Natural killer cell treated with Interleukin-12 subunit alpha and Interleukin-12 subunit beta and Interleukin-15 and Interleukin-18, amount 100 ng/mL, for 72 hours (primary cell): ENCODE measurements at regions not wholly inside any gene's neighbourhood (a gene's known extent, or its start where the extent isn't known, plus 50 kb on each side); places are given as distances from the start of the nearest gene placed in this dataset.

ENCODE experiments used
- ATAC-seq, 2 donors: fragments of 150-1000 bp; cut with Tn5 transposase in 1 of 2; sonication (Bioruptor Pico), chemical (Tn5 transposase) in 1 of 2; 2 replicates each; pipeline ENCODE4 v1.10.0; 2021
- DNase-seq: peaks from one replicate; pipeline ENCODE4 v3.0.0; 2022; ENCODE audit warnings: low spot score
- H3K27ac Mint-ChIP-seq, 2 donors: 1 replicate in 1 of 2; 2 replicates in 1 of 2; pipeline ENCODE4 v1.8.0; 2022; ENCODE audit warnings: mixed read lengths in 2 of 2, mild to moderate bottlenecking in 1 of 2, moderate library complexity in 1 of 2
- H3K27me3 Mint-ChIP-seq, 2 donors: 1 replicate in 1 of 2; 2 replicates in 1 of 2; pipeline ENCODE4 v1.8.0; 2022; ENCODE audit warnings: mixed read lengths in 2 of 2
- H3K36me3 Mint-ChIP-seq: one replicate; pipeline ENCODE4 v1.8.0; 2022; ENCODE audit warnings: mixed read lengths
- H3K4me1 Mint-ChIP-seq, 2 donors: 1 replicate in 1 of 2; 2 replicates in 1 of 2; pipeline ENCODE4 v1.8.0; 2022; ENCODE audit warnings: low read depth in 2 of 2, mixed read lengths in 2 of 2, mild to moderate bottlenecking in 1 of 2
- H3K4me3 Mint-ChIP-seq: one replicate; pipeline ENCODE4 v1.8.0; 2022; ENCODE audit warnings: mixed read lengths
- H3K9me3 Mint-ChIP-seq: 2 replicates; pipeline ENCODE4 v1.8.0; 2022; ENCODE audit warnings: mixed read lengths

GRCh38 chr1:232521660-232522059 lies 108.3 kb downstream of the SIPA1L2 start:
- DNase-seq = no peak
- peaks cover 23 to 27% of the 10 kb centered on the region in 2 donors for H3K27me3 Mint-ChIP-seq
- H3K4me1 Mint-ChIP-seq = peaks cover 7 to 9% of the 10 kb centered on the region in 2 donors
- ATAC-seq = no peak
- H3K36me3 Mint-ChIP-seq = no peaks in the 10 kb centered on the region
- H3K27ac Mint-ChIP-seq = no peak overlapping the region
- no peaks in the 10 kb centered on the region for H3K9me3 Mint-ChIP-seq
- no peak overlapping the region for H3K4me3 Mint-ChIP-seq

- DNase-seq (no peak), ATAC-seq (no peak)
- Mint-ChIP-seq H3K4me1 (peaks cover 7 to 9% of the 10 kb centered on the region in 2 donors), H3K27me3 (peaks cover 29 to 31% of the 10 kb centered on the region in 2 donors), H3K36me3 (no peaks in the 10 kb centered on the region), H3K4me3 (no peak overlapping the region), H3K9me3 (no peaks in the 10 kb centered on the region), H3K27ac (no peak overlapping the region)
Observed at GRCh38 chr1:232519186-232519585, 110.7 kb downstream of the SIPA1L2 start.

GRCh38 chr1:232518349-232518748 lies 111.6 kb downstream of the SIPA1L2 start:
- ATAC-seq = no peak
- DNase-seq = no peak
- Mint-ChIP-seq H3K27me3 (peaks cover 29 to 31% of the 10 kb centered on the region in 2 donors), H3K9me3 (no peaks in the 10 kb centered on the region), H3K4me3 (no peak overlapping the region), H3K36me3 (no peaks in the 10 kb centered on the region), H3K4me1 (peaks cover 7 to 9% of the 10 kb centered on the region in 2 donors), H3K27ac (no peak overlapping the region)

- H3K9me3 Mint-ChIP-seq = no peaks in the 10 kb centered on the region
- no peaks in the 10 kb centered on the region for H3K36me3 Mint-ChIP-seq
- peaks cover 32 to 33% of the 10 kb centered on the region in 2 donors for H3K27me3 Mint-ChIP-seq
- ATAC-seq = no peak
- no peak for DNase-seq
- H3K27ac Mint-ChIP-seq = no peak overlapping the region
- no peak overlapping the region for H3K4me3 Mint-ChIP-seq
- H3K4me1 Mint-ChIP-seq = peaks cover 6% of the 10 kb centered on the region in 2 donors
Observed at GRCh38 chr1:232517204-232517603, 112.7 kb downstream of the SIPA1L2 start.

- H3K9me3 Mint-ChIP-seq = no peaks in the 10 kb centered on the region
- no peaks in the 10 kb centered on the region for H3K36me3 Mint-ChIP-seq
- ATAC-seq (no peak), DNase-seq (no peak)
- H3K27me3 Mint-ChIP-seq = peaks cover 32 to 36% of the 10 kb centered on the region in 2 donors
- H3K4me1 Mint-ChIP-seq = no peaks in the 10 kb centered on the region
- no peak overlapping the region for H3K27ac Mint-ChIP-seq
- H3K4me3 Mint-ChIP-seq = no peak overlapping the region
Observed at GRCh38 chr1:232515706-232516105, 114.2 kb downstream of the SIPA1L2 start.

- ATAC-seq (no peak), DNase-seq (no peak)
- no peak overlapping the region for H3K4me3 Mint-ChIP-seq
- no peak overlapping the region for H3K27ac Mint-ChIP-seq
- no peaks in the 10 kb centered on the region for H3K9me3 Mint-ChIP-seq
- no peaks in the 10 kb centered on the region for H3K36me3 Mint-ChIP-seq
- peaks cover 35 to 41% of the 10 kb centered on the region in 2 donors for H3K27me3 Mint-ChIP-seq
- H3K4me1 Mint-ChIP-seq = no peaks in the 10 kb centered on the region
Observed at GRCh38 chr1:232512712-232513111, 117.2 kb downstream of the SIPA1L2 start.

- H3K27me3 Mint-ChIP-seq = peaks cover 27 to 40% of the 10 kb centered on the region in 2 donors
- H3K27ac Mint-ChIP-seq = no peak overlapping the region
- H3K9me3 Mint-ChIP-seq = no peaks in the 10 kb centered on the region
- H3K36me3 Mint-ChIP-seq = no peaks in the 10 kb centered on the region
- DNase-seq (no peak), ATAC-seq (no peak)
- H3K4me1 Mint-ChIP-seq = no peaks in the 10 kb centered on the region
- no peak overlapping the region for H3K4me3 Mint-ChIP-seq
Observed at GRCh38 chr1:232511172-232511571, 118.8 kb downstream of the SIPA1L2 start.

GRCh38 chr1:232510367-232511110 lies 119.4 kb downstream of the SIPA1L2 start:
- Mint-ChIP-seq H3K9me3 (no peaks in the 10 kb centered on the region), H3K4me1 (no peaks in the 10 kb centered on the region), H3K4me3 (no peak overlapping the region), H3K27me3 (peaks cover 21 to 36% of the 10 kb centered on the region in 2 donors), H3K36me3 (no peaks in the 10 kb centered on the region), H3K27ac (no peak overlapping the region)
- ATAC-seq (no peak), DNase-seq (no peak)

- ATAC-seq = no peak
Observed at GRCh38 chr1:232509570-232509969, 120.4 kb downstream of the SIPA1L2 start.

GRCh38 chr1:232508130-232508701 lies 121.7 kb downstream of the SIPA1L2 start:
- H3K4me3 Mint-ChIP-seq = no peak overlapping the region
- DNase-seq = no peak
- peaks cover 19 to 31% of the 10 kb centered on the region in 2 donors for H3K27me3 Mint-ChIP-seq
- no peaks in the 10 kb centered on the region for H3K36me3 Mint-ChIP-seq
- H3K9me3 Mint-ChIP-seq = no peaks in the 10 kb centered on the region
- no peaks in the 10 kb centered on the region for H3K4me1 Mint-ChIP-seq
- no peak overlapping the region for H3K27ac Mint-ChIP-seq
- no peak for ATAC-seq

More at GRCh38 chr1:232509570-232509969, 120.4 kb downstream of the SIPA1L2 start:
- Mint-ChIP-seq H3K27ac (no peak overlapping the region), H3K9me3 (no peaks in the 10 kb centered on the region), H3K4me1 (no peaks in the 10 kb centered on the region), H3K36me3 (no peaks in the 10 kb centered on the region), H3K4me3 (no peak overlapping the region), H3K27me3 (peaks cover 19 to 35% of the 10 kb centered on the region in 2 donors)
- DNase-seq = no peak

- H3K36me3 Mint-ChIP-seq = no peaks in the 10 kb centered on the region
- H3K4me1 Mint-ChIP-seq = no peaks in the 10 kb centered on the region
- H3K9me3 Mint-ChIP-seq = no peaks in the 10 kb centered on the region
- H3K27me3 Mint-ChIP-seq = peaks cover 19 to 30% of the 10 kb centered on the region in 2 donors
- no peak for DNase-seq
- no peak overlapping the region for H3K4me3 Mint-ChIP-seq
- ATAC-seq = no peak
- H3K27ac Mint-ChIP-seq = no peak overlapping the region
Observed at GRCh38 chr1:232507571-232507970, 122.4 kb downstream of the SIPA1L2 start.

GRCh38 chr1:232505884-232506283 lies 124.0 kb downstream of the SIPA1L2 start:
- peaks cover 10 to 21% of the 10 kb centered on the region in 2 donors for H3K27me3 Mint-ChIP-seq
- H3K27ac Mint-ChIP-seq = no peak overlapping the region
- H3K36me3 Mint-ChIP-seq = no peaks in the 10 kb centered on the region
- no peak for ATAC-seq
- no peak for DNase-seq
- no peaks in the 10 kb centered on the region for H3K9me3 Mint-ChIP-seq
- H3K4me3 Mint-ChIP-seq = no peak overlapping the region
- H3K4me1 Mint-ChIP-seq = no peaks in the 10 kb centered on the region

- ATAC-seq = no peak
- Mint-ChIP-seq H3K4me1 (no peaks in the 10 kb centered on the region), H3K4me3 (no peak overlapping the region), H3K27ac (no peak overlapping the region), H3K36me3 (no peaks in the 10 kb centered on the region), H3K9me3 (no peaks in the 10 kb centered on the region), H3K27me3 (peaks cover under 1 to 13% of the 10 kb centered on the region in 2 donors)
- DNase-seq = no peak
Observed at GRCh38 chr1:232504651-232505050, 125.3 kb downstream of the SIPA1L2 start.

GRCh38 chr1:232503497-232503896 lies 126.4 kb downstream of the SIPA1L2 start:
- ATAC-seq (no peak), DNase-seq (no peak)
- Mint-ChIP-seq H3K9me3 (no peaks in the 10 kb centered on the region), H3K36me3 (no peaks in the 10 kb centered on the region), H3K27ac (no peak overlapping the region), H3K4me3 (no peak overlapping the region), H3K4me1 (no peaks in the 10 kb centered on the region), H3K27me3 (peaks cover 0 to 12% of the 10 kb centered on the region in 2 donors)
